Endodermal cell (in vitro differentiated cells): ENCODE measurements at regions not wholly inside any gene's neighbourhood (a gene's known extent, or its start where the extent isn't known, plus 50 kb on each side); places are given as distances from the start of the nearest gene placed in this dataset.

Experiments used
- DNase-seq: peaks from one replicate; pipeline ENCODE4 v3.0.0-alpha.2; 2017
- H3K27ac ChIP-seq: 2 replicates; pipeline ENCODE4 v1.5.1; 2013; ENCODE audit warnings: mild to moderate bottlenecking, low read depth, low read length, moderate library complexity
- H3K27me3 ChIP-seq: 2 replicates; pipeline ENCODE4 v1.6.1; 2013; ENCODE audit warnings: mild to moderate bottlenecking, low read length, moderate library complexity; ENCODE audit not compliant: insufficient read depth, control insufficient read depth, poor library complexity, severe bottlenecking
- H3K36me3 ChIP-seq: 2 replicates; pipeline ENCODE4 v1.7.0; 2013; ENCODE audit warnings: mild to moderate bottlenecking, low read length, moderate library complexity; ENCODE audit not compliant: control insufficient read depth, insufficient read depth
- H3K4me1 ChIP-seq: one replicate; pipeline ENCODE4 v1.7.0; 2013; ENCODE audit warnings: low read length; ENCODE audit not compliant: control insufficient read depth, insufficient read depth
- H3K4me3 ChIP-seq: 2 replicates; pipeline ENCODE4 v1.5.1; 2013; ENCODE audit warnings: mild to moderate bottlenecking, low read length, moderate library complexity
- H3K9ac ChIP-seq: 2 replicates; pipeline ENCODE4 v1.6.1; 2013; ENCODE audit warnings: mild to moderate bottlenecking, low read length, moderate library complexity; ENCODE audit not compliant: poor library complexity, severe bottlenecking; ENCODE audit errors: extremely low read depth
- H3K9me3 ChIP-seq: 2 replicates; pipeline ENCODE4 v1.6.1; 2013; ENCODE audit warnings: mild to moderate bottlenecking, low read length, moderate library complexity; ENCODE audit not compliant: control insufficient read depth
- H3K27ac Mint-ChIP-seq: 2 replicates; pipeline ENCODE4 v1.8.0; 2020; ENCODE audit warnings: mixed read lengths
- H3K27me3 Mint-ChIP-seq: 2 replicates; pipeline ENCODE4 v1.8.0; 2021; ENCODE audit warnings: mild to moderate bottlenecking, mixed read lengths; ENCODE audit not compliant: insufficient read depth
- H3K36me3 Mint-ChIP-seq: 2 replicates; pipeline ENCODE4 v1.8.0; 2020; ENCODE audit warnings: low read depth, mixed read lengths
- H3K4me1 Mint-ChIP-seq: 2 replicates; pipeline ENCODE4 v1.8.0; 2020; ENCODE audit warnings: mixed read lengths
- H3K4me3 Mint-ChIP-seq: 2 replicates; pipeline ENCODE4 v1.8.0; 2020; ENCODE audit warnings: mild to moderate bottlenecking, moderate library complexity, mixed read lengths
- H3K9me3 Mint-ChIP-seq: 2 replicates; pipeline ENCODE4 v1.8.0; 2020; ENCODE audit warnings: mild to moderate bottlenecking, mixed read lengths
- CTCF ChIP-seq: fragments of 200-600 bp; sonication (generic); conservative IDR thresholded peaks from 2 replicates; pipeline ENCODE4 v1.5.0; 2021; ENCODE audit warnings: antibody characterized with exemption, mild to moderate bottlenecking
- WGBS, 2 experiments: methylation state at CpG; one replicate each; pipeline versions ENCODE4 v1.1.5 to v1.1.7; 2013; ENCODE audit warnings: missing lambda C conversion rate in 2 of 2, mixed read lengths in 1 of 2; ENCODE audit not compliant: insufficient coverage in 1 of 2, insufficient read length in 1 of 2; 5-methylcytosine and 5-hydroxymethylcytosine counted together

- Histone ChIP-seq H3K4me3 (no peak overlapping the region), H3K36me3 (no peaks in the 10 kb centered on the region), H3K27ac (no peak overlapping the region), H3K27me3 (no peaks in the 10 kb centered on the region), H3K9me3 (no peaks in the 10 kb centered on the region), H3K4me1 (no peaks in the 10 kb centered on the region), H3K9ac (no peak overlapping the region)
- Mint-ChIP-seq H3K27ac (no peak overlapping the region), H3K4me3 (no peak overlapping the region), H3K27me3 (no peaks in the 10 kb centered on the region), H3K9me3 (no peaks in the 10 kb centered on the region), H3K36me3 (no peaks in the 10 kb centered on the region), H3K4me1 (peaks cover 3% of the 10 kb centered on the region)
- DNase-seq = no peak
- no peak for TF ChIP-seq CTCF
Measured at GRCh38 chr4:126888968-126889367, 743.8 kb upstream of the INTU start.

- H3K4me3 Mint-ChIP-seq = no peak overlapping the region
- H3K9me3 ChIP-seq = no peaks in the 10 kb centered on the region
- H3K36me3 Mint-ChIP-seq = no peaks in the 10 kb centered on the region
- peaks cover 3% of the 10 kb centered on the region for H3K4me1 Mint-ChIP-seq
- H3K4me3 ChIP-seq = no peak overlapping the region
- no peak overlapping the region for H3K27ac ChIP-seq
- no peak for TF ChIP-seq CTCF
- no peaks in the 10 kb centered on the region for H3K36me3 ChIP-seq
- H3K27ac Mint-ChIP-seq = no peak overlapping the region
- no peak overlapping the region for H3K9ac ChIP-seq
- no peaks in the 10 kb centered on the region for H3K27me3 Mint-ChIP-seq
- no peaks in the 10 kb centered on the region for H3K4me1 ChIP-seq
- DNase-seq = no peak
- H3K9me3 Mint-ChIP-seq = no peaks in the 10 kb centered on the region
- no peaks in the 10 kb centered on the region for H3K27me3 ChIP-seq
Measured at GRCh38 chr4:126890383-126890782, 742.4 kb upstream of the INTU start.

GRCh38 chr4:126890994-126891393 lies 741.8 kb upstream of the INTU start:
- DNase-seq = peak; percentile 53
- no peak overlapping the region for H3K4me3 Mint-ChIP-seq
- no peaks in the 10 kb centered on the region for H3K36me3 Mint-ChIP-seq
- Histone ChIP-seq H3K27me3 (no peaks in the 10 kb centered on the region), H3K9ac (no peak overlapping the region), H3K27ac (no peak overlapping the region), H3K36me3 (no peaks in the 10 kb centered on the region), H3K4me1 (no peaks in the 10 kb centered on the region), H3K9me3 (peaks cover 1% of the 10 kb centered on the region), H3K4me3 (no peak overlapping the region)
- H3K27ac Mint-ChIP-seq = no peak overlapping the region
- WGBS, 2 experiments = 86 to 90% methylated on average over 3 of the region's 3 CpGs
- peaks cover 3% of the 10 kb centered on the region for H3K4me1 Mint-ChIP-seq
- peaks cover 6% of the 10 kb centered on the region for H3K9me3 Mint-ChIP-seq
- TF ChIP-seq CTCF = no peak
- H3K27me3 Mint-ChIP-seq = no peaks in the 10 kb centered on the region
